ENCODE measurements at regions not wholly inside any gene's neighbourhood (a gene's known extent, or its start where the extent isn't known, plus 50 kb on each side); places are given as distances from the start of the nearest gene placed in this dataset.
"Not testable (repeated sequence)": the region's sequence is repeated elsewhere in the genome, so short reads cannot be mapped to it uniquely, and the experiment has no call there.

DNA sequence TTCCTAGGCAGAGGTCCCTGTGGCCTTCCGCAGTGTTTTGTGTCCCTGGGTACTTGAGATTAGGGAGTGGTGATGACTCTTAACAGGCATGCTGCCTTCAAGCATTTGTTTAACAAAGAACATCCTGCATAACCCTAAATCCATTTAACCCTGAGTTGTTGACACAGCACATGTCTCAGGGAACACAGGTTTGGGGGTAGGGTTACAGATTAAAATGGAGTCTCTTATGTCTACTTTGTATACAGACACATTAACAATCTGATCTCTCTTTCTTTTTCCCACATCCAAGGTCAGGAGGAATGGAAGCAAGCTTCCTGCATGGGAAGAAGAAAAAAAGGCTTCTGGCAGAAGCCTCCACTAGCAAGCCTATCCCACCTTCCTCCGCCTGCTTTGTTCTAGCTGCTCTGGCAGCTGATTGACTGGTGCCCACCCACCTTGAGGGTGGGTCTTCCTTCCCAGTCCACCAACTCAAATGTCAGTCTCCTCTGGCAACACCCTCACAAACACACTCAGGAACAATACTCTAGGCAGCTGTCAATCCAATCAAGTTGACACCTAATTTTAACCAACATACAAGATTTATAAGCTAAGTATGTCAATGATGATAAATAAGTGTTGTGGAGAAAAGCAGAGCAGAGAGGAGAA lies 176.5 kb upstream of the CCZ1B start:
- H3K36me3 ChIP-seq, result no peaks in the 10 kb centered on the region
- WGBS, 3 donors, result 74 to 78% (median 74%) methylated on average over 2 of the region's 2 CpGs
- DNase-seq, result no peak
- H3K4me3 ChIP-seq, result no peak overlapping the region
- H3K27ac ChIP-seq, result no peak overlapping the region
- TF ChIP-seq POLR2A (IDR thresholded peaks at IDR 0.05), result no peak
- no peak for TF ChIP-seq EP300 (IDR thresholded peaks at IDR 0.05)
- TF ChIP-seq, protein P1, sequence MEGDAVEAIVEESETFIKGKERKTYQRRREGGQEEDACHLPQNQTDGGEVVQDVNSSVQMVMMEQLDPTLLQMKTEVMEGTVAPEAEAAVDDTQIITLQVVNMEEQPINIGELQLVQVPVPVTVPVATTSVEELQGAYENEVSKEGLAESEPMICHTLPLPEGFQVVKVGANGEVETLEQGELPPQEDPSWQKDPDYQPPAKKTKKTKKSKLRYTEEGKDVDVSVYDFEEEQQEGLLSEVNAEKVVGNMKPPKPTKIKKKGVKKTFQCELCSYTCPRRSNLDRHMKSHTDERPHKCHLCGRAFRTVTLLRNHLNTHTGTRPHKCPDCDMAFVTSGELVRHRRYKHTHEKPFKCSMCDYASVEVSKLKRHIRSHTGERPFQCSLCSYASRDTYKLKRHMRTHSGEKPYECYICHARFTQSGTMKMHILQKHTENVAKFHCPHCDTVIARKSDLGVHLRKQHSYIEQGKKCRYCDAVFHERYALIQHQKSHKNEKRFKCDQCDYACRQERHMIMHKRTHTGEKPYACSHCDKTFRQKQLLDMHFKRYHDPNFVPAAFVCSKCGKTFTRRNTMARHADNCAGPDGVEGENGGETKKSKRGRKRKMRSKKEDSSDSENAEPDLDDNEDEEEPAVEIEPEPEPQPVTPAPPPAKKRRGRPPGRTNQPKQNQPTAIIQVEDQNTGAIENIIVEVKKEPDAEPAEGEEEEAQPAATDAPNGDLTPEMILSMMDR (IDR thresholded peaks at IDR 0.05), result no peak
- no peaks in the 10 kb centered on the region for H3K27me3 ChIP-seq
- H3K4me1 ChIP-seq (ENCODE audit: insufficient read depth), result no peaks in the 10 kb centered on the region
- peaks cover 0 to 4% of the 10 kb centered on the region in 2 donors for H3K9me3 ChIP-seq
- intact Hi-C loops (cut with DNase I), result no loop called here

DNA sequence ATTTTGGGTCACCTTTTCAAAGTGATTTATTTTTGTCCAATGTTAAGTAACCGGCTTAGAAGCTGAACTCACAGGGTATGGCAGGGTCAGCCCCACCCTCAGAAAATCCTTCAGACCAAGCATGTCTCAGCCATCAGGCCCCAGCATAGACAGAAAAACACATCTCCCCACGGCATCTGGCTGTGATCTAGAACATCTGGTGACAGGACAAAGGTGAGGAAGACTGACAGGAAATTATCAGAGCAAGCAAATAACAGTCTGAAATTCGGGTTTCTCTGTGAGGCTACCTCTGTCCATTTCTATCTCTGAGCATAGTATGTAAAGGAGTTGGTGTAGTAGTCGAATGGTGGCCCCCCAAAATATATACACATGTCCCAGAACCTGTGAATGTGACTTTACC lies 177.0 kb upstream of the C1GALT1 start:
- no peak overlapping the region for H3K4me3 ChIP-seq
- WGBS, 3 donors, result 55 to 61% (median 57%) methylated on average over 4 of the region's 4 CpGs

DNA sequence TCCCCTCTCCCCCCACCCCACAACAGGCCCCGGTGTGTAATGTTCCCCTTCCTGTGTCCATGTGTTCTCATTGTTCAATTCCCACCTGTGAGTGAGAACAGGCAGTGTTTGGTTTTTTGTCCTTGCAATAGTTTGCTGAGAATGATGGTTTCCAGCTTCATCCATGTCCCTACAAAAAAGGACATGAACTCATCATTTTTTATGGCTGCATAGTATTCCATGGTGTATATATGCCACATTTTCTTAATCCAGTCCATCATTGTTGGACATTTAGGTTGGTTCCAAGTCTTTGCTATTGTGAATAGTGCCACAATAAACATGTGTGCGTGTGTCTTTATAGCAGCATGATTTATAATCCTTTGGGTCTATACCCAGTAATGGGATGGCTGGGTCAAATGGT lies 176.4 kb upstream of the C1GALT1 start:
- 92 to 97% (median 94%) methylated on average over 2 of the region's 2 CpGs for WGBS, 3 donors
- DNase-seq; H3K9me3 ChIP-seq; H3K27me3 ChIP-seq; H3K36me3 ChIP-seq; H3K4me3 ChIP-seq; H3K27ac ChIP-seq; H3K4me1 ChIP-seq (ENCODE audit: insufficient read depth); intact Hi-C loops (cut with DNase I): not testable (repeated sequence)

More for the DNA sequence above, 177.0 kb upstream of the C1GALT1 start:
- intact Hi-C loops (cut with DNase I), result no loop called here
- H3K27me3 ChIP-seq, result no peaks in the 10 kb centered on the region
- H3K27ac ChIP-seq, result no peak overlapping the region
- H3K4me1 ChIP-seq (ENCODE audit: insufficient read depth), result no peaks in the 10 kb centered on the region
- no peak for TF ChIP-seq POLR2A (IDR thresholded peaks at IDR 0.05)
- no peak for TF ChIP-seq EP300 (IDR thresholded peaks at IDR 0.05)
- TF ChIP-seq, protein P1 (IDR thresholded peaks at IDR 0.05), result no peak
- peaks cover 0 to under 1% of the 10 kb centered on the region in 2 donors for H3K9me3 ChIP-seq
- H3K36me3 ChIP-seq, result no peaks in the 10 kb centered on the region
- DNase-seq, result no peak

DNA sequence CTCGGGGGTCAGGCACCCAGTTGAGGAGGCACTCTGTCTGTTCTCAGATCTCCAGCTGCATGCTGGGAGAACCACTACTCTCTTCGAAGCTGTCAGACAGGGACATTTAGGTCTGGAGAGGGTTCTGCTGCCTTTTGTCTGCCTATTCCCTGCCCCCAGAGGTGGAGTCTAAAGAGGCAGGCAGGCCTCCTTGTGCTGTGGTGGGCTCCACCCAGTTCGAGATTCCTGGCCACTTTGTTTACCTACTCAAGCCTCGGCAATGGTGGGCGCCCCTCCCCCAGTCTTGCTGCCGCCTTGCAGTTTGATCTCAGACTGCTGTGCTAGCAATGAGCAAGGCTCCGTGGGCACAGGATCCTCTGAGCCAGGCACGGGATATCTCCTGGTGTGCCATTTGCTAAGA lies 171.1 kb upstream of the C1GALT1 start:
- H3K27ac ChIP-seq; intact Hi-C loops (cut with DNase I); H3K27me3 ChIP-seq; H3K9me3 ChIP-seq; H3K4me3 ChIP-seq; DNase-seq; H3K4me1 ChIP-seq (ENCODE audit: insufficient read depth); H3K36me3 ChIP-seq: not testable (repeated sequence)
- 75 to 80% (median 76%) methylated on average over 8 of the region's 8 CpGs for WGBS, 3 donors

DNA sequence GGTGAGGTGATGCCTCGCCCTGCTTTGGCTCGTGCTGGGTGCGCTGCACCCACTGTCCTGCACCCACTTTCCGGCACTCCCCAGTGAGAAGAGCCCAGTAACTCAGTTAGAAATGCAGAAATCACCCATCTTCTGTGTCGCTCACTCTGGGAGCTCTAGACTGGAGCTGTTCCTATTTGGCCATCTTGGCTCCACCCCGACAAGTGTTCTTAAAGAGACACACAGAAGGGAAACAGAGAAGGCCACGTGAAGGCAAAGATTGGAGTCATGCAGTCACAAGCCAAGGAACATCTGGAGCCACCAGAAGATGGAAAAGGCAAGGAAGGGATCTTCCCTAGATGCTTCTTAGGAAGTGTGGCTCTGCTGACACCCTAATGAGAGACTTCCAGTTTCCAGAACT lies 170.6 kb upstream of the C1GALT1 start:
- WGBS, 3 donors, result 75 to 84% (median 81%) methylated on average over 7 of the region's 7 CpGs
- H3K4me3 ChIP-seq; H3K27ac ChIP-seq; H3K36me3 ChIP-seq; H3K4me1 ChIP-seq (ENCODE audit: insufficient read depth); DNase-seq; H3K27me3 ChIP-seq; intact Hi-C loops (cut with DNase I); H3K9me3 ChIP-seq: not testable (repeated sequence)

DNA sequence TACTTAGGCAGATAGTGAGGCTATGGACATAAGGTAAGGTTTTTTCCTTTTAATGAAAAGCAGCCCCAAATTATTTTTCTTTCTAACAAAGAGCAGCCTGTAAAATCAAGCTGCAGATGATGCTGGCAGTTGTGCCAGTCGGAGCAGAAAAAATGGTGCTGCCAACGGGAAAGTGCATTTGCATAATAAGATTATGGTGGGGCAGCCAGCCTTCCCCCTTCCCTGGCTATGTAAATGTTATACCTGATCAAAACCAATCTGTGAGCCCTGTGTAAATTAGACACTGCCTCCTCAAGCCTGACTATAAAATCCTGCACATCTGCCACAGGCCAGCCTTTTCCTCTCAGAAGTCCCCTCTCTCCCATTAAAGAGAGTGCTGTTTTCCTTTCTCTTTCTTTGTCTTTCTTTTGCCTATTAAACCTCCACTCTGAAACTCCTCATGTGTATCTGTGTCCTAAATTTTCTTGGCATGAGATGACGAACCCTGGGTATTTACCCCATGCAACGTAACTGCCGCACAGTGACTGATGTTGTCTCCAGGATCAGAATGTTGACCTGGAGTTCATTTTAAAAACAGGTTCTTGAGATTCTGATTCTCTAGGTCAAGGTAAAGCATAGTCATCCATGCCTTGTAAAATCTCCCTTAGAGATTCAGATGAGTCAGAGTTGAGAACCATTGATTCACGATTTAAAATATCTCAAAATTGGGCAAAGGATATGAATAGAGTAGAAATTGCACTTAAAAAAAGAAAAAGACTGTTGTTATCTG lies 167.3 kb upstream of the C1GALT1 start:
- TF ChIP-seq EP300 (IDR thresholded peaks at IDR 0.05) (no peak), POLR2A (IDR thresholded peaks at IDR 0.05) (no peak)
- TF ChIP-seq, protein P1 (IDR thresholded peaks at IDR 0.05), result no peak
- WGBS, 3 donors, result 62 to 67% (median 66%) methylated on average over 6 of the region's 6 CpGs
- H3K27ac ChIP-seq, result no peak overlapping the region
- no peak for DNase-seq
- intact Hi-C loops (cut with DNase I), result no loop called here
- H3K27me3 ChIP-seq, result no peaks in the 10 kb centered on the region
- H3K36me3 ChIP-seq, result no peaks in the 10 kb centered on the region
- H3K4me3 ChIP-seq, result no peak overlapping the region
- H3K9me3 ChIP-seq, result no peaks in the 10 kb centered on the region
- H3K4me1 ChIP-seq (ENCODE audit: insufficient read depth), result no peaks in the 10 kb centered on the region

Data from ovary (tissue), 7 donors.